Tibial nerve (tissue), 4 donors: ENCODE measurements at regions not wholly inside any gene's neighbourhood (a gene's known extent, or its start where the extent isn't known, plus 50 kb on each side); places are given as distances from the start of the nearest gene placed in this dataset.

Experiments used
- EP300 ChIP-seq, 2 donors: sonication (generic); formaldehyde crosslinking; IDR thresholded peaks; one replicate each; pipeline ENCODE4 v1.6.1; 2017; ENCODE audit warnings: antibody characterized with exemption in 2 of 2, mild to moderate bottlenecking in 1 of 2
- POLR2A ChIP-seq, 2 donors: fragments of 450-650 bp; IDR thresholded peaks; one replicate each; pipeline ENCODE4 v1.6.1; 2017; ENCODE audit warnings: antibody characterized with exemption in 2 of 2, mild to moderate bottlenecking in 2 of 2, moderate library complexity in 2 of 2
- TF ChIP-seq, protein P1 (sequence below), 5 experiments: fragments of 200-600 bp in 3 of 5; fragments of 450-650 bp in 2 of 5; sonication (generic) in 3 of 5; IDR thresholded peaks; one replicate each; pipeline ENCODE4 v1.5.1; 2016 to 2019; ENCODE audit warnings: antibody characterized with exemption in 5 of 5, mild to moderate bottlenecking in 3 of 5, moderate library complexity in 2 of 5

DNA sequence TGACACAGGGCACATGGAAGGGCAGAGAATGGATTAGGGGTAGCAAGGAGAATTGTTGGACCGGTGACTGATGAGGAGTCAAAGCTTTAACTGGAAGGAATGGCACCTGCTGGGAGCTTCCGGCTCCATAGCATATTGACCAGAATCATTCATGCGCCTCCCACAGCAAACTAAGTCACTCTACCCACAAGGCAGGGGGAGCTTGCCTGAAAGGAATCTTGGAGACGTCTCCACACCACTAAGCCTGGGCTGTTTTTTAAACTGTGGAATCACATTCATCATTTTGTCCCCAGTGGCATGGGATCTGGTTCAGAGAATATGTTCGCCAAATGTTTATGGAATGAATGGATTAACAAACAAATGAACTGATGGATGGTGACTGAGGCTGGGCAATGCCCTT lies 57.0 kb upstream of the ITGA11 start:
- TF ChIP-seq, protein P1, sequence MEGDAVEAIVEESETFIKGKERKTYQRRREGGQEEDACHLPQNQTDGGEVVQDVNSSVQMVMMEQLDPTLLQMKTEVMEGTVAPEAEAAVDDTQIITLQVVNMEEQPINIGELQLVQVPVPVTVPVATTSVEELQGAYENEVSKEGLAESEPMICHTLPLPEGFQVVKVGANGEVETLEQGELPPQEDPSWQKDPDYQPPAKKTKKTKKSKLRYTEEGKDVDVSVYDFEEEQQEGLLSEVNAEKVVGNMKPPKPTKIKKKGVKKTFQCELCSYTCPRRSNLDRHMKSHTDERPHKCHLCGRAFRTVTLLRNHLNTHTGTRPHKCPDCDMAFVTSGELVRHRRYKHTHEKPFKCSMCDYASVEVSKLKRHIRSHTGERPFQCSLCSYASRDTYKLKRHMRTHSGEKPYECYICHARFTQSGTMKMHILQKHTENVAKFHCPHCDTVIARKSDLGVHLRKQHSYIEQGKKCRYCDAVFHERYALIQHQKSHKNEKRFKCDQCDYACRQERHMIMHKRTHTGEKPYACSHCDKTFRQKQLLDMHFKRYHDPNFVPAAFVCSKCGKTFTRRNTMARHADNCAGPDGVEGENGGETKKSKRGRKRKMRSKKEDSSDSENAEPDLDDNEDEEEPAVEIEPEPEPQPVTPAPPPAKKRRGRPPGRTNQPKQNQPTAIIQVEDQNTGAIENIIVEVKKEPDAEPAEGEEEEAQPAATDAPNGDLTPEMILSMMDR (IDR thresholded peaks at IDR 0.05): no peak
- TF ChIP-seq POLR2A (IDR thresholded peaks at IDR 0.05): no peak
- TF ChIP-seq EP300 (IDR thresholded peaks at IDR 0.05): no peak
